CD4-positive, alpha-beta T cell treated with Interleukin-15 for 1 hour (primary cell): ENCODE measurements at regions not wholly inside any gene's neighbourhood (a gene's known extent, or its start where the extent isn't known, plus 50 kb on each side); places are given as distances from the start of the nearest gene placed in this dataset.
"Not testable (repeated sequence)": the region's sequence is repeated elsewhere in the genome, so short reads cannot be mapped to it uniquely, and the experiment has no call there.

Experiments
- DNase-seq: peaks from one replicate; pipeline ENCODE4 v3.0.0-alpha.2; 2020

DNA sequence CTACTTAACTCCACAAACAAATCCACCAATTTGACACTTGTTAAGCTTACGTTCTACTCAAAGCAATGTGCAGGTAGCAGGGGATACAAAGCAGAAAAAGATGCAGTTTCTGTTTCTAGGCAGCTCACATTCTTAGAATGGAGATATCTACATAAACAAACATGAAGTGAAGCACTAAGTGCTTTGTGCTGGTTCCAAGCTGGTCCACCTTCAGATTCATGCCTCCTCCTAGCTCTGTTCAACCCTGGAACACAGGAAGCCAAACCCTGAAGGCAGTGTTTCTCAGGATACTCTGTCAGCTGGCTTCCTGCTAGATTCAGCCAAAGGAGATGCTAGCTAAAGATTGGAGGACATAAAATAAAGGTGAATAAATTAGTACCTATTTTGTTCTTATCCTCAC is 55.3 kb upstream of the NOL4 start:
- DNase-seq: no peak

DNA sequence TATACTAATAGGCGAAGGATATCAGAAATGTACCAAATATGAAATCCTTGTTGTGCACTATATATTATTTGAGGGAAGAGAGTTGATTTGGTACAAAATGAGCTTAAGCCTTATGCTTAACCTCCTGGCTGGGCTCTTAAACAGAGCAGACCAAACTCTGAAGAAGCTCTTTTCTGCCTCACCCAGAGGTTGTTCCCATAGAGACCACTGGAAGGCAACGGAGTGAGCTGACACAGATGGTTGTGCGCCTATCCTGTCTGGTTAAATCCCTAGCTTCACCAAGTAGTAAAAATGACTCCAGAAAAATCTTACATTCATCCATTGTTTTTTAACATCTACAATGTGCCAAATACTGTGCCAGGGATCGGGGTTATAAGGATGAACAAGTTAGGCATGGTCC is 55.9 kb upstream of the NOL4 start:
- no peak for DNase-seq

DNA sequence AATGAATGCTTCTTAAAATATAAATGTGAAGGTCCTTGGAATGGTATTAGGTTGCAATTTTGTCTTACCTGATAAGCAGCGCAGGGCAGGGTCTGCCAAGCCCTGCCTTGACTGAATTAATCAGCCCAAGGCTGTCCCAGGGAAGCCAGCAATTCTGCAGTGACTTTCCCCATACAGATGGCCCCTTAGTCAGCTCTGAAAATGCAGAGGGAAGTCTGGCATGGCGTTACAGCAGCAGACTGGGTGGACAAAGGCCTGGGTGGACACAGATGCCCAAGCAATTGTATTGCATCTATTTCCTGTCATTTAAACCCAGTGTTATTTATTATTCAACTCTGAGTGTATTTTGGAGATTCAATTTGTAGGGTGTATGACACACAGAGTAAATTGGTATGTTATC is 56.6 kb upstream of the NOL4 start:
- DNase-seq: no peak

DNA sequence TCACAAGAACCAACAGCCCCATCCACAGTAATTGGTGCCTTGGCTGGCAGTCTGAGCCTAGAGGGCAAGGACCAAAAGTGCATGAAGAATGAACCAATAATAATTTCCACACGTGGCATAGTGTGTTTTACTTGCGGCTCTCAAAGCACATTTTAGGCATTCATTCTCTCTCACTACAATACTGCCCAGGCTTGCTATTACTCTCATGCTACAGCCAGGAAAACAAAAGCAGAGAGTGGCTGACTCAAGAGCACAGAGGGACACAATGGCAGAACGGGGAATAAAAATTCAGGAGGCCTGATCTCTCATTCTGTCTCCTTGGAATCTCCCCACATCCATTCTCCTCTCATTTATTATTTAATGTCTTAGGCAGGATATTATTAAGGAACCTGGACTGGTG is 57.0 kb upstream of the NOL4 start:
- DNase-seq: no peak

DNA sequence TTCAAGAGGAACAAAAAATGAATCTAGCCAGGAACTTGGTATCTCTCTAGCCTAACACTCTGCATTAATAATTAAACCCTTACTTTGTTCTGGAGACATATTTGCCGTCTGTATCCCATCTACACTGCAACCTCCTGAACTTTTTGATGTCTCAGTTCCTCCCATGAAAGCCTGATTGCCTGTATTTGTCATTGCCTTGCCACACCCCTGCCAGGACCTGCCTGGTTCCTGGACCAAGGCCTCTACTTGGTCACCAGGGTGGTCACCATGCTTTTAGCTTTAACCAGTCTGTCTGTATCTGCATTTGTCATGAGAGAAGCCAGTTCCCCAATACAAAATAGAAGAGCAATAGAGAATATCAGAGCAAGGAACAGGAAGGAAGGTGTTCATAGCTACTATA is 58.8 kb upstream of the NOL4 start:
- DNase-seq: no peak

DNA sequence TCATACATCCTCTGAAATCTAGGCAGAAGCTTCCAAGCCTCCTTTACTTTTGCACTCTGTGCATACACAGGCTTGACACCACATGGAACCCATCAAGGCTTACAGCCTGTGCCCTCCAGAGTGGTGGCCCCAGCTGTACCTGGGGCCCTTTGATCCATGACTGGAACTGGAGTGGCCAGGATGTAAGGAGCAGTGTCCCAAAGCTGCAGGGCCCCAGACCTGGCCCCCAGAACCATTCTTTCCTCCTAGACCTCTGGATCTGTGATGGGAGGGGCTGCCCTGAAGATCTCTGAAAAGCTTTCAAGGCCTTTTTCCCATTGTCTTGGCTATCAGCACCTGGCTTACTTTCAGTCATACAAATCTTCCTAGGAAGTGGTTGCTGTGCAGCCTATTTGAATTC is 63.1 kb upstream of the NOL4 start:
- DNase-seq: no peak

DNA sequence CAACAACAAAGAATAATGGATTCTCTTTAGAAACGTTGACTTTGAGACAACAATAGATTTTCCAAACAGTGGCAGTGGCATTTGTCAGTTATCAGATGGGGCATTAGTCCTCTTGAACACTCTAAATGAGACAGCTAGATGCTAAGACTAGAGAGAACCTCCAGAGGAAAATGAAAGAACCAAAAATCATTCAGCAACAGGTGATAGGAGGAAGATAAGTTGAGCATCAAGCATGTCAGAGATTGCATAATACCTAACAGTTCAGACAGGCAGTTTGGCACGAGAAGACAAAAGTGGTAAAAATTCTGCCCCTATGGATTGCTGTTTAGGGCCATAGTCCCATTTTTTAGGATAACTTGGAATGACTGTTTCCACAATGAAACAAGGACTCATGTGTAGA is 67.9 kb upstream of the NOL4 start:
- no peak for DNase-seq

DNA sequence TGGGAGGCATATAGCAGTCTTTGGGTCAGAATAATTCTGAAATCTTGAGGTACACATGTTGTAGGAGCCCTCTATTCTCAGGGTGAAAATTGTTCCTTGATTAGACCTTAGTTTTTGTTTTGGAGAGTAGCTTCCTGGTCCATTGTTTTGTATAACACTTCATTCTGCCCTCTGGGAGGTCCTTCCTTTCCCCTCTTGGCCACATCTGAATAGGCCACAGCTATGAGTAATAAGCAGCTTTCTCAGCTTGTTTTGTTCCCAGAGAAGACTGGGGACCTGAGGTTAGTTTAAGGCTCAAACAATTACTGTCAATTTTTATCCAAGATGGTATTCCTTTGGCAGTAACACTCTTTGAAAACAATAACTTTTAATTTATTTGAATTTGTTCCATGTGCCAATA is 72.6 kb upstream of the NOL4 start:
- no peak for DNase-seq

DNA sequence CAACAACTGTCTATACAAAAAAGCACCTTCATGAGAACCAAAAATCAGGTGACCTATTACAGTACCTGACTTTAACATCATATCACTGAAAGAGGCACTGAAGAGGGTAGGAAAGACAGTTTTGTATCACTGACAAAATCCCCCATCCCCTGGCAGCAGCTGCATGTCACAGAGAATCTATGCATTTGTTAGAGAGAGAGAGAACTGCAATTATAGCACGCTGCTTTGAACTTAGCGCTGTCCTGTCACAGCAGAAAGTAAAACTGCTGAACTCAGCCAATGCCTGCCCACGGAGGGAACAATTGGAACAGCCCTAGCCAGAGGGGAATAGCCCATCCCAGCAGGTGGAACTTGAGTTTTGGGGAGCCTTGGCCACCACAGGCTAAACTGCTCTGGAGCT is 75.1 kb upstream of the NOL4 start:
- no peak for DNase-seq

DNA sequence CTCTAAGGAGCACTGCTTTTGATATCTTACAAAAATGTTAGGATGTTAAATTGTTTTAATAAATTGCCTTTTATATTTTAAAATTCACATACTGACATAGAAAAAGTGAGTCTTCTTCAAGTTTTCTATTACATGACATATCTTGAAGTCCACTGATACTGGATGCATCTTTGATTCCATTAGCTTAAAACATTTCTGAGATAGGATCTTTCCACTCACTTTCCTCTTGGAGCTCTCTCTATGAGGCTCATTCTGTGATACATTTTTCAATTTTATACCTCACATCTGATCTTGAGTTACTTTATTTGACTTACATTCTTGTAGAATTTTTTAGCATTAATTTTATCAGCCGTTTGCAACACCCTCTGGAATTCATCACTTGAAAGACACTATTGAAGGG is 86.8 kb upstream of the NOL4 start:
- no peak for DNase-seq

DNA sequence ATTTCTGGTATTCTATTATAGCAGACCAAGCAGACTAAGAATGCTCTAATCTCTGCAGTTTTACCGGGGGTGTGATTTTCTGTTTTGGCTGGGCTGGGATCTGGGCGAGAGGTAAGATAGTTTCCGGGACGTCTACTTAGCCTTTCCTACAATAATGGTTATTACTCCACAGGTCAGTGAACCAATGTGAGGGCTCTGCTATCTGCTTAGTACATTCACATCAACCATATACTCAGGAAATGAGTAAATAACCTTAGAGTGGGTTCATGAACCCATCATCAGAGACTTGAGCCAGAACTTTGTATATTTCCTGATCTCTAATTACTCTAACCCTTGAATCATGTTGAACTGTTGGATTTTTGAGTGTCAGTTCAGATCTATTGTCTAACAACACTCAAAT is 90.1 kb upstream of the NOL4 start:
- no peak for DNase-seq

DNA sequence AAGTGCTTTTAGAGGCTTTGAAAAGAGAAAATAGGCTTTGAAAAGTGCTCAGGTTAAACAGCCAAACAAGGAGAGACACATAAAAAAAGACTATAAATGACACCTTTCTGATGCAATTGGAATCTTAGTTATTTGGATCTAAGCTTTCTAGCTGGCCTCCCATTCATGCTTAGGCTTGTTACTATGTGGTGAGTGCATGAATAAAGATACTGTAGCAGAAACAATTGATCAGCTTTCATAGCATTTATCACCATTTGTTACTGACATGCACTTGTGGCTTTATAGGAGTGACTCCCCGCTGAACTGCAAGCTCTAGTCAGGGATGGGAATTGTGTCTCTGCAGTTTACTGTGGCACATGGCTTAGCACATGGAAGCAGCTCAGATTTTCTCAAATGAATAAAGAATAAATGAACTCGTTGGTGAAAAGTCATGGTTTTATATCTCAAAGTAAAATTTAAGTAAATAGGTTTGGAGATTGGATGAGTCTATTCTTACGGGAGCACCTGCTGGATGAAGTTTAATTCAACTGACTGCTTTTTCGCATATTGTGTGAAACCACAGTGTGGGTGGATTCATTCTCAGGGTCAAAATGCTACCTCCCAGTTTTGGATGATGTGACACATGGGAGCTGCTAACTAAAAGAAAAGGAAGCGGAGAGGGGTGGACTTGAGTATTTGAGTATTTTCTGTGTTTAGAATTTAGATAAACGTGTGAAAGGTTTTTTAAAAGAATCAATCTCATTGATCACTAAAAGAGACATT is 91.1 kb upstream of the NOL4 start:
- DNase-seq: no peak

DNA sequence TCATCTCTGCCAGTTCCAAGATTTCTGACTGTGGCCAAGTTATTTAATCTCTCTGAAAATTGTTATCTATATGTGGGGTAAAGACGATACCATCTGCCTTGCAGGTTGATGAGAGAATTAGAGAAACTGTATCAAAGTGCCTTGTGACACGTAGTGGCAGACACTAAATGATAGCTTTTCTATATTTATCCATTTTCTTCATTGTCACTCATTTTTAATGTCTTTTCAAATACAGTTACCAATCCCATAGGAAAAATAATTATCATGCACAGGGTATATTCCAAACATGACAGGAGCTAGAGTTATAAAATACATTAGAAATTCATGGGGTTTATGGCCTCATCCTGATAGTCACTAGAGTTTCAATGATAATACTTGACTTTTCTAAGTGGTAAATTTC is 95.6 kb upstream of the NOL4 start:
- DNase-seq: no peak

DNA sequence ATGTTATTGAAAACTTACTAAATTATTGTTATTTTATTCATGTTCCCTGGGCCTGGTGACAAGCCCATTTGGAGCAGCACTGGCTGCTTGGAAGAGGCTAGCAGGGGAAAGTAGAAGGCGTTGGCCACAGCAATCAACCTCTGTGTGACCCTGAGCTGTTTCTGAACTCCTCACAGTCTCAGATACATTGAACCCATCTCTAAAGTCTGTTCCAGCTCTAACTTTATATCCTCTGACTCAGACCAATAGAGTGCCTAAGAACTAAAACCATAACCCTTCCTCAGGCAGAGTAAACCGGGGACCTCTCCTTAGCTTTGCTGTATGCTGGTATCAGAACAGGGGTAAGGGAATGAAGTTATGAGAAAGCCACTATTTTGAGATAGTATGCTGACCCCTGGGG is 96.4 kb upstream of the NOL4 start:
- no peak for DNase-seq

DNA sequence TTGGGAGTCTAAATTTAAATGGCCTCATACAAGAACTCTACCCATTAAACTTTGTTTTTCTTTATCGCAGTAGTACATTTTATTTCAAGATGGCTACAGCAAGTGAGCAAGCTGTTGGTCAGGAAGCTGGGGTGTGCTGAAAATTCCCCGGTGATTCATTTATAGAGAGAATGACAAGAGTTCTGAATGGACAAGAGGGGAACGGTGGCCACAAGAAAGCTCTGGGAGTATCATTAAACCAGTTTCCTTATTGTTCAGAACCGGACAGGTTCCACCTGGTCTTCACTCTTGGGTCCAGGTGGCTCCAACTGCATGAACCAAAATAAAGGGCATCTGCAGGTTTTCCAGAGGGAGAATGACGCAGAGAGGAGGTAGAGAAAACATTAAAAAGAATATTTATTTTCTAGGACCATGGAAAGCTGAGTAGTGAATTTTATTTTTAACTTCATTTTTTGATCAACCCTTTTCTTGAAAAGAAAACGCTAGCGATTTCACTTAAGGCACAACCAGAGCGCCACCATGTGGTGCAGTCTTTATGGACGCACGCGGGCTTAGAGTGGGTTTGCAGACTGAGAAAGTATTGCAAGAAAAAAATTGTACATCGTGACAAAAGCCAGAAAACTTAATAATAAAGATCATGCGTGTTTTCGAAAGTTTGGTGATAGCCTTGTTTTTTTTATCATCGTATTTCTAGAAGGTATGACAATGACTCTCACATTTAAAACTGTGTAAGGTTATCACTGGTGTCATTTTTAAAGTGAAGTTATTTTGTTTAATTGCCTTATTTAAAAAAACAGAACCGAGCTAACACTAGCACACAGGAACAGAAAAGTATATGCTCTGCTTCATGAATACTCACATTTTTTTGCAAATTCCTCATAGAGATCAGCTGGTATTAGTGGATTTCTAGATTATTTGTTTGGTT is 97.9 kb upstream of the NOL4 start:
- DNase-seq: no peak

DNA sequence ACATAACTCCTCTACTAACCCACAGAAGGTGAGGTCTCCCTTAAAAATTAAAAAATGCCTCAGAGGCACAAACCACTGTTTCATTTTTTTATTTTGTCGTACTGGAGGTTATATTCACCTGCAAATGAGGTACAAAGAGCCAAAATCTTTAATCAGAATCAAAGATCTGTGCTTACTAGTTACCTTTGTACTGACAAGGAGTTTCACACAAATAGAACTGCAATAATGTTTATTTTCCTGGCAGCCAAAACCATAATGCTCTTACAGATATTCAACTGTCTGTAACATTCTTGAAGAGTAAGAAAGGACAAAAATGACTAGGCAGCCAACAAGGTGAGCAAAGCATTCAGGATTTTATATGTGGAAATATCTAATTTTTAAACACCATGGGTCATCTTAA is 105.1 kb upstream of the NOL4 start:
- DNase-seq: no peak

DNA sequence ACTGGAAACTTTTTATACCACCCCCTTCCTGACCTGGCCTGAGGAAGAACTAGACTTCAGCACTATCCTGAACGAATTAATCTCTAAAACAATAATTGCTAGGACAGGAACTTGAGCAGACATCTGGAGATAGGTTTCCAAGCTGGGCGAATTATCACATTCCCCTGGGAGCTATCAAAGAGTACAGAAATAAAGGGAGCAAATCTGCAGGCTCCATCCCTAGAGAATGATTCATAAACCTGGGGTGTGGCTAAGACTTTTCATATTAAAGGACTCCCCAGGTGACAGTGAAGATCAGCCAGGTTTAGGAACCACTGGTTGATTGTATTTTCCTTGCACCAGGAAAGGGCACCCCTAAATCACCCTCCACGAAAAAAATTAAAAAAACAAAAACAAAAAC is 105.6 kb upstream of the NOL4 start:
- no peak for DNase-seq

DNA sequence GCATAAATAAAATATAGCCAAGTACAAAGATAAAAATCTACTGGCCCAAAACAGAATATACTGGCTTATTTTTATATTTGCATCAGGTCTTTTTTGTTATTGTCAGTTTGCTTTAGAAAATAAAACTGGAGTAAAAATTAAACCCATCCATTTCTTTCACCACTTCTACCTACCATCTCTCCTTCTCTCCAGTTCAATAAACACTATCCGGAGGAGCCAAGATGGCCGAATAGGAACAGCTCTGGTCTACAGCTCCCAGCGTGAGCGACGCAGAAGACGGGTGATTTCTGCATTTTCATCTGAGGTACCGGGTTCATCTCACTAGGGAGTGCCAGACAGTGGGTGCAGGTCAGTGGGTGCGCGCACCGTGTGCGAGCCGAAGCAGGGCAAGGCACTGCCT is 106.2 kb upstream of the NOL4 start:
- DNase-seq: not testable (repeated sequence)

DNA sequence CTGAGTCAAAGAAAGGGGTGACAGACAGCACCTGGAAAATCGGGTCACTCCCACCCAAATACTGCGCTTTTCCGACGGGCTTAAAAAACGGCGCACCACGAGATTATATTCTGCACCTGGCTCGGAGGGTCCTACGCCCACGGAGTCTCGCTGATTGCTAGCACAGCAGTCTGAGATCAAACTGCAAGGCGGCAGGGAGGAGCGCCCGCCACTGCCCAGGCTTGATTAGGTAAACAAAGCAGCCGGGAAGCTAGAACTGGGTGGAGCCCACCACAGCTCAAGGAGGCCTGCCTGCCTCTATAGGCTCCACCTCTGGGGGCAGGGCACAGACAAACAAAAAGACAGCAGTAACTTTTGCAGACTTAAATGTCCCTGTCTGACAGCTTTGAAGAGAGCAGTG is 106.6 kb upstream of the NOL4 start:
- DNase-seq: not testable (repeated sequence)

DNA sequence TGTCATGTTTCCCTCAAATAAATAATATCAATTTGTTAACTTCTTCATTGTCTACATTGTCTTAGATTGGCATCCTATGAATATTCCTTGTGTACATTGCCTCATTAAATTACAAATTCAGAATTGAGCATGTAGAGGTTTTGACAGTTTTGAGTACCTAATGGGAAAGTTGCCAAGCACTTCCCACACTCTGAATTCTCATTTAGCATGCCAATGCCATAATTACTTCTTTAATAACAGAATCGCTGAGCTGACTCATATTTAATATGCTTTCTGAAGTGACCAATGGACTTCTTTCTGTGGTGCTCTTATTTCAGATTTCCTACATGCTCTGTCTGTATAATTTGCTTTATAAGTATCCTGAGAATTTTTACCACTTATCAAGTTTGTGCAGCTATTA is 114.4 kb upstream of the NOL4 start:
- DNase-seq: no peak

DNA sequence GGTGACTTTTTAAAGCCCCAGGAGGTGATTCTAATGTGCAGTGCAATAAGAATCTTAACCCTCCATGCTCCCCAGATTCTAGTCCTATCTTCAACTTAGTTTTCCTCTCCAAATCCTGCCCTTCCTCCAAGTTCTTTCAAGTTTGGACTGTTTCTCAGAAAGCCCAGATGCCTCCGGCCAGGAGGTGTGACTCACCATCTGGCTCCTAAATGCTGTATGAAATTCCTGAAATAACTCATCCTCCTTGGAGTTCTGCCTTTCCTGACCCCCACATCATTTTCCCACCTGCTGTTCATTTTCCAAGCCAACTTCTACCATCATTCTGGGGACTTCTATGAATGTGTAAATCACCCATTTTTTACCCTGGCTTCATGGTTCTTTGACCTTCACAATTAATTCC is 118.2 kb upstream of the NOL4 start:
- no peak for DNase-seq

DNA sequence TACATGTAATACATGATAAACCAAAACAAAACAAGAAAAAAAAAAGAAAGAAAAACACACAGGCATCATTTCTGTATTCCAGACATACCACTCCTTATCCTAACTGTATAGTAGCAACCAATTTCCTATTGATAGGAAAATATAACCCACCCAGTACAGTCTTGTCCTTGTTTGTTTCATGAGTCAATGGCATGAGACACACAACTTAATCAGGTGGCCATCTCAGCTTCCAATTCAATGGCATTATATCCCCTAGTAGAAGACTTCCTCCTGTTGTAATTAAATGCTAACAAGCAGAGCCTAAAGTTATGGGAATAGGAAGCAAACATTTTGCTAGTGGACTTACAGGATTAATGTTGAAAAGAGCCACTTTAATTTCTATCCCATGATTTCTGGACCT is 121.0 kb upstream of the NOL4 start:
- no peak for DNase-seq

DNA sequence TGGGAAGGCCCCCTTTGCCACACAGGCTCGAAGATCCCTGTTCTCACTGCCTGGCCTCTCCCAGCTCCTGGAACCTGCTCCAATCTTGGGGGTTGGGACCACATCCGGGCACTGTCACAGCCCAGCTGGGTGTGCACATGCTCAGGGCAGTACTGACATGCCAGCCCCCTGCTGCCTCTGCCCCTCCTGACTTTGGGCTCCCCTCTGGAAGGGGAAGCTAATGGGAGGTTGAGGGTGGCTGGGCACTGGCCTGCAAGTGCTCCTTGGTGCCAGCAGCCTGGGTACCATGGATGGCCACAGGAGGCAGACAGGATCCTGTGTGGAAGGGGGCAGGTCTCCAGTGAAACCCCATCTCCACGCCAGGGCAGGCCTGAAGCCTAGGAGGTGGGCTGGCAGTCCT is 126.1 kb upstream of the NOL4 start:
- DNase-seq: no peak

DNA sequence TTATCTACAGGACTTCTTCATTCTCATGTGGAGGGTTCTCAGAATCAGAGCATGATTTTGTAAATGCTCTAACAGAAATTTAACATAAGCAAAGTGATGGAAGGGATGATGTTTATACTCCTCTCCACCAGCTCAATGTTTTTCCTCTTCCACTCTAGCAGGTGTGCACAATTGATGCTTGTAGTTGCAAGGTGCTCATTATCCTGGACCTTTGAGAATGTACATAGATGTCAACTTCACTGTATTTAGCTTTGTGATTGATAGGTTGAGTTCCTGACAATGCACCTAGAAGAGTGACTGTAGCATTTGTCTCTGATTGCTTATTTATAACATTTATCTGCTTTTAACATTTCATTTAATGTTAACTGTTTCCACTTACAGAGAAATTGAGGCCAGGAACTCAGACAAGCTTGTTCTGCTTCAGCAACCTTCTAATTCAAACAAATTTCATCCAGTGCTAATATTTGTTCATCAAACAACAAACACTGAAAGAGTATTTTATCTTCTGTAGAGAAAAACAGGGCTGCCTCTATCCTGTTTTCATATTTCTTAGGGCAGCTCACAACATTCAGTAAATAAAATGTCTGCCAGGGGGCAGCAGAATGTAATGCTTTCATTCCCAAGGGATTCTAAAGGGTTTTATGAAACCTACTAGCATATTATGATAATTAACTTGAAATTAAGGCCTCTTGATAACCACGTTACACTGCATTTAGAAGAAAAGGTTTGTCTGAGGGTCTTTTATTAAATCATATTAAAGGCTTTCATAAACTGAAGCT is 127.9 kb upstream of the NOL4 start:
- DNase-seq: no peak
